Progenitor cell of endocrine pancreas (in vitro differentiated cells): ENCODE measurements at regions not wholly inside any gene's neighbourhood (a gene's known extent, or its start where the extent isn't known, plus 50 kb on each side); places are given as distances from the start of the nearest gene placed in this dataset.

Experiments
- DNase-seq: peaks from one replicate; pipeline ENCODE4 v3.0.0; 2021; ENCODE audit warnings: low spot score; ENCODE audit not compliant: unreplicated experiment
- H3K27ac Mint-ChIP-seq: 2 replicates; pipeline ENCODE4 v1.8.0; 2021; ENCODE audit warnings: mild to moderate bottlenecking, moderate library complexity, mixed read lengths
- H3K27me3 Mint-ChIP-seq: 2 replicates; pipeline ENCODE4 v1.8.0; 2021; ENCODE audit warnings: mixed read lengths
- H3K36me3 Mint-ChIP-seq: 2 replicates; pipeline ENCODE4 v1.8.0; 2022; ENCODE audit warnings: mixed read lengths; ENCODE audit not compliant: insufficient read depth
- H3K4me1 Mint-ChIP-seq: 2 replicates; pipeline ENCODE4 v1.8.0; 2021; ENCODE audit warnings: low read depth, mixed read lengths
- H3K4me3 Mint-ChIP-seq: 2 replicates; pipeline ENCODE4 v1.8.0; 2021; ENCODE audit warnings: low read depth, mild to moderate bottlenecking, moderate library complexity, mixed read lengths
- H3K9me3 Mint-ChIP-seq: 2 replicates; pipeline ENCODE4 v1.8.0; 2021; ENCODE audit warnings: low read depth, mixed read lengths
- CTCF ChIP-seq: fragments of 200-600 bp; sonication (generic); IDR thresholded peaks from one replicate; pipeline ENCODE4 v1.5.0; 2021; ENCODE audit warnings: antibody characterized with exemption, mild to moderate bottlenecking; ENCODE audit not compliant: unreplicated experiment

DNA sequence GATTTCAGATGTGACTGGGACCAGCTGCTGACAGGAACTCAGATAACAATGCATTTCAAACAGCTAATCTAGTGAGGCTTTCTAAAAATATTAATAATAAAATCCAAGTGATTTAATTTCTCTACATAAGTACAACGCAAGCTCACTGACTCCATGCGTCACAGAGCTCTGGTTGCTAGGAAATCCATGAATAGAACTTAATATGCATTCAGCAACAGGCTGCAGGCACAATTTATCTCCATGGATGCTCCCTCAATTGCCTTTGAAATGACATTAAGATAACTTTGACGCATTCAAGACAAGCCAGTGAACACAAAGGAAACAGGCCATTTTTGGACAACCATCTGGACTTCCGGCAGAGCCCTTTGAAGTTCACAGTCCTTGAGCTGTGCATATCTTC lies 118.7 kb upstream of the COL1A2 start:
- TF ChIP-seq CTCF = no peak
- no peaks in the 10 kb centered on the region for H3K9me3 Mint-ChIP-seq
- H3K36me3 Mint-ChIP-seq = no peaks in the 10 kb centered on the region
- peaks cover 1% of the 10 kb centered on the region for H3K4me1 Mint-ChIP-seq
- DNase-seq = no peak
- H3K27me3 Mint-ChIP-seq = peaks cover 9% of the 10 kb centered on the region
- no peak overlapping the region for H3K27ac Mint-ChIP-seq
- no peak overlapping the region for H3K4me3 Mint-ChIP-seq

- Mint-ChIP-seq H3K27me3 (peaks cover 9% of the 10 kb centered on the region), H3K27ac (no peak overlapping the region), H3K4me1 (peaks cover 3% of the 10 kb centered on the region), H3K9me3 (no peaks in the 10 kb centered on the region), H3K36me3 (no peaks in the 10 kb centered on the region), H3K4me3 (no peak overlapping the region)
- DNase-seq = no peak
- TF ChIP-seq CTCF = no peak
Observed at GRCh38 chr7:94276795-94277194, 117.9 kb upstream of the COL1A2 start.

DNA sequence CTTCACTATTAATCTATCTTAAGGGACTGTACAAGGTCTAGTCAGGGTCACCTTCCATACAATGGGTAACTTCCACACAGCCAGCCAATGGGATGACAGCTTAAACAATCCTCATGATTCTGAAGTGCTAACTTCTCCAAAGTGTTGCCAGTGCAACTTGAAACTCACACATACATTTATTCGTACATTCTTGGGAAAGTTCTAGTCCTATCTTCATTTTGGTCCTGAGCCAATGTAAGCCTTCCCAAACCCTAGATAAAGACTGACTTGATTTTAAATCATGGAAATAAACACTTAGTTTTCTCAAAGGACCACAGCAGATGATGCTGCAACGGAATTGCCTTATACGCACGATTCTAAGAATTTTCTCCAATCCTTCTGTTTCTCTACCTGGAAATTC lies 117.5 kb upstream of the COL1A2 start:
- Mint-ChIP-seq H3K4me1 (peaks cover 3% of the 10 kb centered on the region), H3K4me3 (no peak overlapping the region), H3K27me3 (peaks cover 10% of the 10 kb centered on the region), H3K27ac (no peak overlapping the region), H3K9me3 (no peaks in the 10 kb centered on the region), H3K36me3 (no peaks in the 10 kb centered on the region)
- no peak for DNase-seq
- no peak for TF ChIP-seq CTCF

DNA sequence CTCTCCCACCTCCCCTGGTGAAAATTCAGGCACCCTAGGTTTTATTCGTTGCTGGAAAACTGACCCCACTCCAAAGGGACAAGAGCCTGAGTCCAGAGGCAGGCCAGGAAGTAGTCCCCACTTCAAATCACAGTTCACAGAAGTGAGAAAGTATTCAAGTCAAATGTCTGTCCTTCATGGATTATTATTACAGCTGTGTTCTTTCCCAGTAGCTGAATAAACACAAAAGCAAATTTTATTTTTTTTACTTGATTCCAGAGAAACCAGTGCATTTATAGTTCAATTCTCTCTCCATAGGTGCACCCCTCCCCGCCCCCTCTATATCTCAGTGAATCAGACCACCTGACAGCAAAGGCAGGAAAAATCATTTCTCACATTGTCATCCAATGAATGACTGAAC lies 113.8 kb upstream of the COL1A2 start:
- no peak for TF ChIP-seq CTCF
- no peaks in the 10 kb centered on the region for H3K36me3 Mint-ChIP-seq

GRCh38 chr7:94284104-94284503 lies 110.6 kb upstream of the COL1A2 start:
- no peaks in the 10 kb centered on the region for H3K9me3 Mint-ChIP-seq
- no peaks in the 10 kb centered on the region for H3K36me3 Mint-ChIP-seq
- no peak for DNase-seq
- TF ChIP-seq CTCF = no peak
- no peak overlapping the region for H3K4me3 Mint-ChIP-seq
- peaks cover 3% of the 10 kb centered on the region for H3K4me1 Mint-ChIP-seq
- H3K27ac Mint-ChIP-seq = no peak overlapping the region
- H3K27me3 Mint-ChIP-seq = peaks cover 10% of the 10 kb centered on the region

More for the DNA sequence above, 113.8 kb upstream of the COL1A2 start:
- Mint-ChIP-seq H3K27ac (no peak overlapping the region), H3K4me3 (no peak overlapping the region), H3K4me1 (peaks cover 3% of the 10 kb centered on the region), H3K27me3 (peaks cover 17% of the 10 kb centered on the region), H3K9me3 (no peaks in the 10 kb centered on the region)
- DNase-seq = no peak
